K562 (cell line): ENCODE measurements at regions not wholly inside any gene's neighbourhood (a gene's known extent, or its start where the extent isn't known, plus 50 kb on each side); places are given as distances from the start of the nearest gene placed in this dataset.

ENCODE experiments used
- ATAC-seq: fragments of 200-7000 bp; cut with Tn5 transposase; 3 replicates; pipeline ENCODE4 v1.9.1; 2020; ENCODE audit warnings: moderate library complexity
- BruUV-seq: library from RNA; stranded (reverse); fragments of 400-500 nt; replicated peaks from 2 replicates; lab custom pipeline; 2021; lab: Mats Ljungman, UMichigan
- CTCF ChIA-PET: fragments of 300-600 bp; formaldehyde crosslinking; extraction: SDS; loops from one replicate; lab custom pipeline; 2021; ENCODE audit warnings: low intra/inter-chr PET ratio; lab: Yijun Ruan, JAX
- POLR2A ChIA-PET: fragments of 300-600, 350-650 bp; sonication (Branson Sonifier 250); formaldehyde crosslinking; extraction: SDS; loops from one replicate; lab custom pipeline; 2021; ENCODE audit warnings: antibody characterized with exemption, inconsistent platforms; lab: Yijun Ruan, JAX
- DNase-seq, 4 experiments: peaks; one replicate each; pipeline versions ENCODE4 v3.0.0 to v3.0.0-alpha.2; 2011 to 2018; ENCODE audit warnings: low spot score in 3 of 4, mixed read lengths in 3 of 4; ENCODE audit errors: extremely low read depth in 1 of 4
- FAIRE-seq: peaks from 2 replicates; lab custom pipeline; 2011; peaks lifted over from hg19 to GRCh38; lab: Jason Lieb, UNC
- H2AFZ ChIP-seq: 2 replicates; pipeline ENCODE4 v1.6.0; 2011; ENCODE audit warnings: low read depth, low read length, control low read depth, inconsistent platforms
- H3K27ac ChIP-seq: fragments of 200-600 bp; 3 replicates; pipeline ENCODE4 v1.8.0; 2011; ENCODE audit warnings: low read depth, mild to moderate bottlenecking, control low read depth, inconsistent platforms, low read length, moderate library complexity, mixed read lengths; ENCODE audit errors: extremely low read depth
- H3K27me3 ChIP-seq, 2 experiments: fragments of 300-600 bp in 1 of 2; 2 replicates in 1 of 2; 3 replicates in 1 of 2; pipeline versions ENCODE4 v1.6.0 to v1.8.0; 2011; ENCODE audit warnings: inconsistent platforms in 2 of 2, low read length in 2 of 2, mild to moderate bottlenecking in 1 of 2, mixed read lengths in 1 of 2, moderate library complexity in 1 of 2; ENCODE audit not compliant: control insufficient read depth in 2 of 2, insufficient read depth in 2 of 2
- H3K36me3 ChIP-seq: fragments of 300-600 bp; 3 replicates; pipeline ENCODE4 v1.8.0; 2011; ENCODE audit warnings: mild to moderate bottlenecking, low read length, inconsistent platforms; ENCODE audit not compliant: control insufficient read depth, insufficient read depth
- H3K4me1 ChIP-seq, 2 experiments: fragments of 200-600 bp in 1 of 2; replicated peaks in 1 of 2; 2 replicates in 1 of 2; 3 replicates in 1 of 2; pipeline versions ENCODE4 v1.5.1 to v1.8.0; 2011; ENCODE audit warnings: inconsistent platforms in 2 of 2, low read length in 2 of 2, mild to moderate bottlenecking in 1 of 2, mixed read lengths in 1 of 2, moderate library complexity in 1 of 2; ENCODE audit not compliant: control insufficient read depth in 2 of 2, insufficient read depth in 2 of 2
- H3K4me2 ChIP-seq: 2 replicates; pipeline ENCODE4 v1.6.1; 2011; ENCODE audit warnings: low read length, control low read depth, inconsistent platforms, mixed read lengths; ENCODE audit not compliant: insufficient read depth
- H3K4me3 ChIP-seq: fragments of 200-600 bp; sonication (generic), shearing (Covaris generic); 2 replicates; pipeline ENCODE4 v1.5.1; 2016; ENCODE audit warnings: control low read depth, inconsistent platforms
- H3K79me2 ChIP-seq: fragments of 200-600 bp; 3 replicates; pipeline ENCODE4 v1.8.0; 2011; ENCODE audit warnings: low read length, inconsistent platforms; ENCODE audit not compliant: control insufficient read depth, insufficient read depth
- H3K9ac ChIP-seq, 2 experiments: 2 replicates each; pipeline versions ENCODE4 v1.6.0 to v1.6.1; 2011; ENCODE audit warnings: low read depth in 2 of 2, low read length in 2 of 2, control low read depth in 1 of 2, inconsistent platforms in 1 of 2, mild to moderate bottlenecking in 1 of 2, mixed read lengths in 1 of 2; ENCODE audit not compliant: insufficient read depth in 1 of 2
- H3K9me1 ChIP-seq: one replicate; pipeline ENCODE4 v1.6.0; 2011; ENCODE audit warnings: inconsistent platforms, mild to moderate bottlenecking, low read length, moderate library complexity; ENCODE audit not compliant: control insufficient read depth, insufficient read depth
- H3K9me3 ChIP-seq: replicated peaks from 2 replicates; pipeline ENCODE4 v1.5.1; 2011; ENCODE audit warnings: low read depth, low read length, inconsistent platforms; ENCODE audit not compliant: control insufficient read depth, insufficient read depth
- H4K20me1 ChIP-seq: replicated peaks from 2 replicates; pipeline ENCODE4 v1.6.1; 2011; ENCODE audit warnings: low read length, inconsistent platforms, mixed read lengths; ENCODE audit not compliant: control insufficient read depth, insufficient read depth
- ATF3 ChIP-seq, 2 experiments: fragments of 450-650 bp in 1 of 2; sonication (generic) in 1 of 2; formaldehyde crosslinking in 1 of 2; IDR thresholded peaks in 1 of 2; conservative IDR thresholded peaks in 1 of 2; 2 replicates each; pipeline versions ENCODE4 v1.6.1 to v1.8.1; 2016 to 2023; ENCODE audit warnings: mild to moderate bottlenecking in 2 of 2, moderate library complexity in 2 of 2, inconsistent platforms in 1 of 2, missing genetic modification reagents in 1 of 2
- ATF7 ChIP-seq: fragments of 450-650 bp; IDR thresholded peaks from 2 replicates; pipeline ENCODE4 v1.7.1; 2014; ENCODE audit warnings: mild to moderate bottlenecking, moderate library complexity
- EHMT2 ChIP-seq: fragments of 450-650 bp; IDR thresholded peaks from 2 replicates; pipeline ENCODE4 v1.6.1; 2018; ENCODE audit warnings: antibody characterized with exemption
- MIER1 ChIP-seq: fragments of 450-650 bp; IDR thresholded peaks from 2 replicates; pipeline ENCODE4 v1.6.1; 2016; ENCODE audit warnings: antibody characterized with exemption, mild to moderate bottlenecking, low read depth
- NR2F6 ChIP-seq: fragments of 450-650 bp; formaldehyde crosslinking; IDR thresholded peaks from 2 replicates; pipeline ENCODE4 v1.4.0; 2020; ENCODE audit warnings: mild to moderate bottlenecking
- PHF20 ChIP-seq: fragments of 450-650 bp; IDR thresholded peaks from 2 replicates; pipeline ENCODE4 v1.6.1; 2018; ENCODE audit not compliant: partially characterized antibody
- POLR3G ChIP-seq: IDR thresholded peaks from 2 replicates; pipeline ENCODE4 v1.6.1; 2011; ENCODE audit not compliant: insufficient read length, insufficient replicate concordance; ENCODE audit errors: extremely low read depth
- TAF1 ChIP-seq: IDR thresholded peaks from 2 replicates; pipeline ENCODE4 v1.6.1; 2011; ENCODE audit warnings: mild to moderate bottlenecking, low read length, moderate library complexity; ENCODE audit not compliant: insufficient read depth, control insufficient read depth, severe bottlenecking; ENCODE audit errors: extremely low read depth
- TSHZ1 ChIP-seq: fragments of 250-450 bp; sonication (Bioruptor Pico); IDR thresholded peaks from 2 replicates; pipeline ENCODE4 v1.4.0; 2020; ENCODE audit warnings: mild to moderate bottlenecking, moderate library complexity
- ZFP1 ChIP-seq: fragments of 450-650 bp; formaldehyde crosslinking; IDR thresholded peaks from 2 replicates; pipeline ENCODE4 v1.4.0; 2020; ENCODE audit warnings: mild to moderate bottlenecking, mixed read lengths
- ZKSCAN8 ChIP-seq: fragments of 200-800 bp; sonication (Bioruptor generic); IDR thresholded peaks from 2 replicates; pipeline ENCODE4 v1.6.1; 2016; ENCODE audit warnings: missing genetic modification characterization, missing compliant biosample characterization
- WGBS: fragments of 100-300 bp; shearing (Covaris generic); methylation state at CpG from one replicate; pipeline ENCODE4 v1.1.6; 2016; ENCODE audit warnings: low coverage, mixed read lengths; ENCODE audit not compliant: insufficient coverage; ENCODE audit errors: missing lambda C conversion rate; 5-methylcytosine and 5-hydroxymethylcytosine counted together
- in situ Hi-C: fragments of 300-500 bp; cut with MboI; formaldehyde crosslinking; loops from 4 replicates; pipeline ENCODE4 v1.15.0; 2018; ENCODE audit warnings: inconsistent platforms, mixed read lengths
- intact Hi-C: fragments of 100-400 bp; cut with micrococcal nuclease; formaldehyde crosslinking; loops from 2 replicates; pipeline ENCODE4 v1.14.2; 2022

GRCh38 chr2:103638978-103639377 is 877.1 kb downstream of the TMEM182 start:
- Histone ChIP-seq H4K20me1 (no peaks in the 10 kb centered on the region), H3K4me2 (no peak overlapping the region), H3K27me3 (no peaks in the 10 kb centered on the region), H3K9me3 (no peaks in the 10 kb centered on the region), H3K4me1 (no peaks in the 10 kb centered on the region; a peak in 1 of 5 replicates), H3K9me1 (no peaks in the 10 kb centered on the region), H3K27ac (no peak overlapping the region), H3K79me2 (no peaks in the 10 kb centered on the region), H3K4me3 (no peak overlapping the region), H3K36me3 (no peaks in the 10 kb centered on the region), H2AFZ (no peak overlapping the region), H3K9ac (no peak overlapping the region)
- intact Hi-C loops: loop anchor here (2.0 kb wide), 1 partner anchor 36 kb away; no protein-coding TSS in a partner anchor
- CTCF ChIA-PET: no interaction called here
- DNase-seq (no peak), ATAC-seq (no peak), FAIRE-seq (no peak)
- TF ChIP-seq ATF3 (IDR thresholded peaks at IDR 0.05) (peak; percentile 77), ATF3 (CRISPR knock-in tag; conservative IDR thresholded peaks at IDR 0.05) (no peak), ATF7 (peak; percentile 50; the same call in 1 of the 2 replicates), ZFP1 (CRISPR knock-in tag) (no peak)
- in situ Hi-C loops: no loop called here
- BruUV-seq: no TSS peak
- 0% methylated on average over 2 of the region's 2 CpGs for WGBS
- POLR2A ChIA-PET: interaction anchor here (0.5 kb wide), 1 partner anchor 1424 kb away, joined by 3 read pairs; no protein-coding TSS in a partner anchor

- 5% methylated on average over 3 of the region's 3 CpGs for WGBS
- H3K27ac ChIP-seq: no peak overlapping the region
- H3K9ac ChIP-seq: no peak overlapping the region
- no peak overlapping the region for H3K4me2 ChIP-seq
- in situ Hi-C loops: no loop called here
- ChIA-PET POLR2A (no interaction called here), CTCF (no interaction called here)
- intact Hi-C loops: no loop called here
- H3K9me3 ChIP-seq: 0 out of 2 replicates have a peak, but pooled peaks cover 2% of the 10 kb centered on the region
- no peaks in the 10 kb centered on the region for H3K4me1 ChIP-seq
- no peaks in the 10 kb centered on the region for H3K27me3 ChIP-seq
- BruUV-seq: no TSS peak
- H3K79me2 ChIP-seq: no peaks in the 10 kb centered on the region
- H4K20me1 ChIP-seq: no peaks in the 10 kb centered on the region
- ATAC-seq (no peak), DNase-seq (peak in 1 of 4 experiments; percentile 3), FAIRE-seq (no peak)
- H3K4me3 ChIP-seq: no peak overlapping the region
- no peak overlapping the region for H2AFZ ChIP-seq
- H3K9me1 ChIP-seq: no peaks in the 10 kb centered on the region
- H3K36me3 ChIP-seq: no peaks in the 10 kb centered on the region
- TF ChIP-seq NR2F6 (CRISPR knock-in tag): no peak
- TF ChIP-seq POLR3G: no peak
- TF ChIP-seq ZKSCAN8 (CRISPR knock-in tag): no peak
- peak; percentile 83 for TF ChIP-seq EHMT2
- no peak for TF ChIP-seq TAF1
- TF ChIP-seq PHF20: no peak
- no peak for TF ChIP-seq TSHZ1 (CRISPR knock-in tag)
- 0 out of 2 replicates have a peak, but pooled peaks have one; percentile 54 for TF ChIP-seq MIER1
Measured at GRCh38 chr2:103656558-103656957, 894.7 kb downstream of the TMEM182 start.
